ENCODE measurements at regions not wholly inside any gene's neighbourhood (a gene's known extent, or its start where the extent isn't known, plus 50 kb on each side); places are given as distances from the start of the nearest gene placed in this dataset.

DNA sequence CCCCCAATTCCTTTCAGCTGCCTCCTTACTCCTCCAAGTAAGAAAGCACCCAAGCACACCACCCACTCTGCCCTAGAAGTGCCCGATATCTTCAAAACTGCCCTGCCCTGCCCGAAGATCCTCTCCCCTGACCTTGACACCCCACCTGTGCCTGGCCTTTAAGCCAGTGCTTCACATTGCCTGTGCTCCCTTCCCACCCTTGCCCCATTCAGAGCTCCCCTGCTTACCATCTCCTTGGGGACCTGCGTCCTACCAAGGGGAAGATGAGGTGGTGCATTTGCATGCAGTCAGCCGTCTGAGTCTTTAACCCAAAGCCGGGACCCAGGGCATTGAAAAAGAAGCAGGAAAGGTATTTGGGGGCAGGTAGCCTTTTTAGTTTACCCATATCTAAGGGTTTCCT is 73.5 kb upstream of the SLCO3A1 start:
- H3K9ac ChIP-seq (ENCODE audit: low read length): no peak overlapping the region
- H3K27ac ChIP-seq (ENCODE audit: low read depth, low read length): no peak overlapping the region
- no peaks in the 10 kb centered on the region for H3K27me3 ChIP-seq (ENCODE audit: control insufficient read depth in 1 of 2, insufficient read depth in 2 of 2, low read length in 2 of 2)
- H3K9me3 ChIP-seq (ENCODE audit: low read length): no peaks in the 10 kb centered on the region
- H3K36me3 ChIP-seq (ENCODE audit: insufficient read depth, low read length): no peaks in the 10 kb centered on the region
- H3K4me3 ChIP-seq (ENCODE audit: low read depth in 1 of 2, low read length in 2 of 2): no peak overlapping the region
- no peaks in the 10 kb centered on the region for H3K4me1 ChIP-seq (ENCODE audit: insufficient read depth, low read length)

DNA sequence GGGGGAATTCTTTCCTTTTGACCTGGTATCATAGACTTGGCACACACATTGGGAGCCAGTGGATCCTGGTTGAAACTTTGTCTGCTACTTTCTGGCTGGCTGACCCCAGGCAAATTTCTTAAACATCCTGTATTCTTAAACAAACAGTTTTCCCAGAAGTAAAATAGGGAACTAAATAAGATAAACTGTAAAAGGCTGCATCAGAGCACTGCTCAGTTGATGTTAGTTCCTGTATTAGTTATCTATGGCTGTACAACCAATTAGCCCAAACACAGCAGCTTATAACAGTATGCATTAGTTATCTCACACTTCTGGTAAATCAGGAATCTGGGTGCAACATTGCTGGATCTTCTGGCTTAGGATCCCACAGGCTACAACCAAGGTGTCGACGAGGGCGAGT is 73.1 kb upstream of the SLCO3A1 start:
- Histone ChIP-seq H3K27ac (ENCODE audit: low read depth, low read length) (no peak overlapping the region), H3K27me3 (ENCODE audit: control insufficient read depth in 1 of 2, insufficient read depth in 2 of 2, low read length in 2 of 2) (no peaks in the 10 kb centered on the region), H3K36me3 (ENCODE audit: insufficient read depth, low read length) (no peaks in the 10 kb centered on the region), H3K4me1 (ENCODE audit: insufficient read depth, low read length) (no peaks in the 10 kb centered on the region), H3K9ac (ENCODE audit: low read length) (no peak overlapping the region), H3K9me3 (ENCODE audit: low read length) (no peaks in the 10 kb centered on the region), H3K4me3 (ENCODE audit: low read depth in 1 of 2, low read length in 2 of 2) (no peak overlapping the region)

DNA sequence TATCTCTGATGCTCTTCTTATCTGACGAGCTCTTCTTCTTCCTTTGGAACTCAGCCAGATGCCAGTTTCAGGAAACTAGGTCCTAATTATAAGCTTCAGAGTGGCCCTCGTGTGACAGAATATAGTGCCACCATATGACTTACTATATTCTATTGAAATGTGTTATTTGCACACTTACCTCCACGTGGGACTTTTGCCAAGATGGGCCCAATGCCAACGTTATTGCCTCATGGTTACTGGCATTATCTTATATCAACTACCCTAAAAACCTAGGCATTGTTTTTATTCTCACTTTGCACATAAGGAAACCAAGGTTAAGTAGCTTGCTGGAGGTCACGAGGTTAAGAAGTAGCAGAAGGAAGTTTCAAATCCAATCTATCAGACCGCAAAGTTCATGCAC is 71.3 kb upstream of the SLCO3A1 start:
- H3K27ac ChIP-seq (ENCODE audit: low read depth, low read length): no peak overlapping the region
- H3K27me3 ChIP-seq (ENCODE audit: control insufficient read depth in 1 of 2, insufficient read depth in 2 of 2, low read length in 2 of 2): no peaks in the 10 kb centered on the region
- no peaks in the 10 kb centered on the region for H3K36me3 ChIP-seq (ENCODE audit: insufficient read depth, low read length)
- no peaks in the 10 kb centered on the region for H3K4me1 ChIP-seq (ENCODE audit: insufficient read depth, low read length)
- no peaks in the 10 kb centered on the region for H3K9me3 ChIP-seq (ENCODE audit: low read length)
- H3K4me3 ChIP-seq (ENCODE audit: low read depth in 1 of 2, low read length in 2 of 2): no peak overlapping the region
- H3K9ac ChIP-seq (ENCODE audit: low read length): no peak overlapping the region

DNA sequence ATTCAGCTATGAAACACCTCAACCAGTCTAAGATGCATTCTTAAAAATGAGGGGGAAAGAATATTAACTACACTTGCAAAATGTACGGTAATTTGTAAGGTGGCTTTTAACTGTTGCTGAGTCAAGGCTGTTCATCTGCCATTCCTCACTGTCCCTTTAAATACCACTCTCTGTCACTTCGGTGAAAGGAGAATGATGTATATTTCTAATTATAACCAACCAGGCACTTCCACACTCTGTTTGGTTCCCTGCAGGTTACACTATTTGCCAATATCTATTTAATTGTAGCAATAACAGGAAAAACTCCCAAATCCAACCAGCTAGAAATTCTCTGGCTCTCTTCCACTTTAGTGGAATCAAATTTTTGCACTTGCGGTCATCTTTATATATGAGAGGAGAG is 70.5 kb upstream of the SLCO3A1 start:
- H3K9me3 ChIP-seq (ENCODE audit: low read length): no peaks in the 10 kb centered on the region
- H3K27me3 ChIP-seq (ENCODE audit: control insufficient read depth in 1 of 2, insufficient read depth in 2 of 2, low read length in 2 of 2): no peaks in the 10 kb centered on the region
- H3K36me3 ChIP-seq (ENCODE audit: insufficient read depth, low read length): no peaks in the 10 kb centered on the region
- no peaks in the 10 kb centered on the region for H3K4me1 ChIP-seq (ENCODE audit: insufficient read depth, low read length)
- no peak overlapping the region for H3K9ac ChIP-seq (ENCODE audit: low read length)
- no peak overlapping the region for H3K27ac ChIP-seq (ENCODE audit: low read depth, low read length)
- no peak overlapping the region for H3K4me3 ChIP-seq (ENCODE audit: low read depth in 1 of 2, low read length in 2 of 2)

DNA sequence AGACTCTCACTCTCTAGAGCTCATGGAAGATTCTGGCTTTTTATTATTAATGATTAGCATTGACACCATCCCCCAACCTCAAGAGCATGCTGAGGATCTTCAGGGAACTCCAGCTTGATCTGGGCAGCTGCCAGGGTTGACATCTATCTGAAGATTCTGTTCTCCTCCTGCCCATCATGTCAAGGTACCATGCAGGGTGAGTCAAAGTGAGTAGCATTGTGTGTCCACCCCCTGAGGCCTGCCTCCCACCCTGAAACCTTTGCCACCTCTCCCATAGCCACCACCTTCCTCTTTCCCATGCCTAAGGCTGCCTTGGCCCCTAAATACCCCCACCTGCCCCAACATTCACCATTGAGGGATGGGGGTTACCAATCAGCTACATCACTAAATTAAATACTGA is 70.1 kb upstream of the SLCO3A1 start:
- Histone ChIP-seq H3K4me1 (ENCODE audit: insufficient read depth, low read length) (no peaks in the 10 kb centered on the region), H3K4me3 (ENCODE audit: low read depth in 1 of 2, low read length in 2 of 2) (no peak overlapping the region), H3K9me3 (ENCODE audit: low read length) (no peaks in the 10 kb centered on the region), H3K9ac (ENCODE audit: low read length) (no peak overlapping the region), H3K27me3 (ENCODE audit: control insufficient read depth in 1 of 2, insufficient read depth in 2 of 2, low read length in 2 of 2) (no peaks in the 10 kb centered on the region), H3K36me3 (ENCODE audit: insufficient read depth, low read length) (no peaks in the 10 kb centered on the region), H3K27ac (ENCODE audit: low read depth, low read length) (no peak overlapping the region)

DNA sequence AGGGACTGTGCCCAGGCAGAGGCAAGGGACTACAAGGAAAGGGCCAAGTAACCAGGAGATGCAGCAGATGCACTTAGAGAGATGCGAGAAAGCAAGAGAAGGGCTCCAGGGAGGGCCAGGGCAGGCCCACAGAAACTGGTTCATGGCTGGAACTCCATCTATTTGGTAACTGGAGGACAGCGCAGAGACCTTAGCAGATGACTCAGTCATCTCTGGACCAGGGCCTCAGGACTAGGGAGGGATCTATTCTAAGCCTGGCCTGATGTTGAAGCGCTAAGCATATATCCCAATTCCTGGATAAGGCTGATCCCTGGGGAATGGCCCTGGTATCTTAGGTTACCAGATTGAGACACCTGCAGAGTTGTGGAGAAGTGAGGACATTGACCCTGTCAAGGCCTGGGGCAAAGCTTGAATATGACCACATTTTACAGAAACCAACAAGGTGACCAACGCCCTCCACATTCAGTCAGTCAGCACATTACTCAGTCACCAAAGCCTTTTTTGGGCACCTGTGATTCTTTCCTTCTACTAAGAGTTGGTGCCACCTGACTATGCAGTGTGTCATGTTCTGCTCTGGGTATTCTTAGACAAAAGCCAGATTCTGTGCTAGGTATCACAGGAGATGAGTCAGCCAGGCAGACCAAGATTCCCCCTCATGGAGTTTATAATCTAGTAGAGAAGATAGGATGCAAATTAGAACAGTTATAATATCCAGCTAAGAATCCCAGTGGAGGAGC is 68.4 kb upstream of the SLCO3A1 start:
- Histone ChIP-seq H3K9ac (ENCODE audit: low read length) (no peak overlapping the region), H3K27me3 (ENCODE audit: control insufficient read depth in 1 of 2, insufficient read depth in 2 of 2, low read length in 2 of 2) (no peaks in the 10 kb centered on the region), H3K4me1 (ENCODE audit: insufficient read depth, low read length) (no peaks in the 10 kb centered on the region), H3K9me3 (ENCODE audit: low read length) (no peaks in the 10 kb centered on the region), H3K27ac (ENCODE audit: low read depth, low read length) (no peak overlapping the region), H3K36me3 (ENCODE audit: insufficient read depth, low read length) (no peaks in the 10 kb centered on the region), H3K4me3 (ENCODE audit: low read depth in 1 of 2, low read length in 2 of 2) (no peak overlapping the region)

DNA sequence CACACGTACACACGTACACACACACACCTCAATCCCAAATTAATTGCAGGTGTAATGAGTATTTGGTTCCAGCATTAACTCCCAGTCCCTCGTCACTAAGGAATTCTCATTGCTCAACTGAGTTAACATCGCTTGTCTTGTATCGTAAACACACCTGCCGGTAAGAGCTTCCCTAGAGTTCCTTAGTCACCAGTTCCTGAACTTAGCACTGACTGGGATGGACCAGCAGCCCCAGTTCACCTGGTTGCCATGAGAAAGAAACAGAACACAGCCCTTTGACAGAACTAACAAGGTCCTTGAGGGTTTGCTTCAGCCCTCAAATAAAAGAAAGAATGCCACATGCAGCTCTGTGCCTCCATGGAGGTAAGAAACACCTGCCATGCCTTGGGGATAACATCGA is 66.3 kb upstream of the SLCO3A1 start:
- Histone ChIP-seq H3K27ac (ENCODE audit: low read depth, low read length) (no peak overlapping the region), H3K4me1 (ENCODE audit: insufficient read depth, low read length) (no peaks in the 10 kb centered on the region), H3K9me3 (ENCODE audit: low read length) (no peaks in the 10 kb centered on the region), H3K36me3 (ENCODE audit: insufficient read depth, low read length) (no peaks in the 10 kb centered on the region), H3K9ac (ENCODE audit: low read length) (no peak overlapping the region), H3K27me3 (ENCODE audit: control insufficient read depth in 1 of 2, insufficient read depth in 2 of 2, low read length in 2 of 2) (no peaks in the 10 kb centered on the region), H3K4me3 (ENCODE audit: low read depth in 1 of 2, low read length in 2 of 2) (no peak overlapping the region)

DNA sequence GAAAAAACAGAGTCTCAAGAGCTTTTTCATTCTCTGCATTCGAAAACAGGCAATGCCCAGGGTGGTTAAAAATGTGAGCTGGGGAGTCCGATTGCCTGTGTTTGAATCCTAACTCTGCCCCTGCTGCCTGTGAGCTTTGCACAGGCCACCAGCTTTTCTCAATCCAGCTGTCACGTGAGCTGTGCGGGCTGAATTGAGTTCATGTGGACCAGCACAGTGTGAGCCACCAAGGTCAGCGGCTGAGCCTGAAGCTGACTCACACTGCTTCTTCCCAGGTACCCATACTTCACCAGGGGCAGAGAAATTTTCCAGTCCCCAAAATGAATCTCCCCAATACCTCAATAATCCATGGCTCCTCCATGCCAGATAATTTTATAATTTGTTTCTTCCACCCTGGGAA is 64.4 kb upstream of the SLCO3A1 start:
- Histone ChIP-seq H3K9me3 (ENCODE audit: low read length) (no peaks in the 10 kb centered on the region), H3K9ac (ENCODE audit: low read length) (no peak overlapping the region), H3K27me3 (ENCODE audit: control insufficient read depth in 1 of 2, insufficient read depth in 2 of 2, low read length in 2 of 2) (no peaks in the 10 kb centered on the region), H3K4me1 (ENCODE audit: insufficient read depth, low read length) (no peaks in the 10 kb centered on the region), H3K27ac (ENCODE audit: low read depth, low read length) (no peak overlapping the region), H3K4me3 (ENCODE audit: low read depth in 1 of 2, low read length in 2 of 2) (no peak overlapping the region), H3K36me3 (ENCODE audit: insufficient read depth, low read length) (no peaks in the 10 kb centered on the region)

DNA sequence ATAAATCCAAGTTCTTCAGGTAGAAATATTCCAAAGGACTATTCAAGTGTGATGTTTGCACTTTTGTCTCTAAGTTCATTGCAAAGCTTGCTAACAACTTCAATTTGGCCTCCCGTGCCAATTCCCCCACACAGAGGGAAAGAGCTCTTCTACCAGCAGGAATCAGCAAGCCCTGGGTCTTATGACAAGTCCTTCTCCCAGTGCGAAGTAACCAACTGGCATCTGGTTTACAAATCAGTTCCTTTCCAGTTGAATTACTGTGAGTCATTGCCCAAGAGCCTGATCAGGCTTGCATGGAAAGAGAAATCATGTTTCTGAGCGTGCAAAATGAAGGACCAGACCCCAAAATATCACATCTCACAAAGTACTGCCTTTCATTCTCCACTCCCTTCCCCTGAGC is 62.7 kb upstream of the SLCO3A1 start:
- Histone ChIP-seq H3K9ac (ENCODE audit: low read length) (no peak overlapping the region), H3K4me3 (ENCODE audit: low read depth in 1 of 2, low read length in 2 of 2) (no peak overlapping the region), H3K27me3 (ENCODE audit: control insufficient read depth in 1 of 2, insufficient read depth in 2 of 2, low read length in 2 of 2) (no peaks in the 10 kb centered on the region), H3K27ac (ENCODE audit: low read depth, low read length) (no peak overlapping the region), H3K36me3 (ENCODE audit: insufficient read depth, low read length) (no peaks in the 10 kb centered on the region), H3K4me1 (ENCODE audit: insufficient read depth, low read length) (no peaks in the 10 kb centered on the region), H3K9me3 (ENCODE audit: low read length) (no peaks in the 10 kb centered on the region)

DNA sequence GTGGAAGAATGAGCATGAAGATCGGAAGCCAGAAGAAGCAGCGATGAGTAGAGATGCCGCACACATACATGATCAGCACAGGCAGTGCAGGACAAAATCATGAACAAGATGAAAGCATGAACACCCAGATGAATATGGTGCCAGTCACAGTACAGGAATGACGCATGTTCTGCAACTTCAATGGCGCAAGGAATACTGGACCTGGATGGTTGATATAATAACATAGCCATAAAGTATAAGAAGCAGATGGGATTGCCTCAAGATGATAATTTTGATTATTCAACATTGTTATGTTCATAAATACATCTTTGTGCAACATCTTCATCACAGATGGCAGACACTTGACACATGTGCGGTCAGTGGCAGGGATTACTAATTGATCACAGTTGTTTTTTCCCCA is 59.7 kb upstream of the SLCO3A1 start:
- no peak overlapping the region for H3K9ac ChIP-seq (ENCODE audit: low read length)
- no peaks in the 10 kb centered on the region for H3K9me3 ChIP-seq (ENCODE audit: low read length)
- no peak overlapping the region for H3K4me3 ChIP-seq (ENCODE audit: low read depth in 1 of 2, low read length in 2 of 2)
- no peak overlapping the region for H3K27ac ChIP-seq (ENCODE audit: low read depth, low read length)
- H3K4me1 ChIP-seq (ENCODE audit: insufficient read depth, low read length): no peaks in the 10 kb centered on the region
- H3K27me3 ChIP-seq (ENCODE audit: control insufficient read depth in 1 of 2, insufficient read depth in 2 of 2, low read length in 2 of 2): no peaks in the 10 kb centered on the region
- H3K36me3 ChIP-seq (ENCODE audit: insufficient read depth, low read length): no peaks in the 10 kb centered on the region

DNA sequence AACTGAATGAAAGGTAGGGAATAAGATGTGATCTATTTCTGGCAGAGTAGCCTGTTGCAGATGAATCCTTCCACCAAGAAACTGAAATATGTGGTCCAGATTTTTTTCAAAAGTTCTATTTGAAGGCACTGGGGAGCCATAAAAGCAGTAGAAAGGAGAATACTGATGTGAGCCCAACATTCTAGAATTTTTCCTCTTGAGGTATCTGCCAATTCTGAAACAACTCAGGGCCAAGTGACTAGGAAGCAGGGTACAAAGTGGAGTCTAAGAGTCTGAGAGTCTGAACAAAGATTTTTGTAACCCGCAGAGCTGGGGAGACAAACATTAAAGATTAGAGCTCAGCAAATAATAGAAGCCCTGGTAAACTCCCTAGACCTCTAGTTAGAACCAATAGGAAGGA is 58.3 kb upstream of the SLCO3A1 start:
- Histone ChIP-seq H3K27me3 (ENCODE audit: control insufficient read depth in 1 of 2, insufficient read depth in 2 of 2, low read length in 2 of 2) (no peaks in the 10 kb centered on the region), H3K27ac (ENCODE audit: low read depth, low read length) (no peak overlapping the region), H3K9me3 (ENCODE audit: low read length) (no peaks in the 10 kb centered on the region), H3K9ac (ENCODE audit: low read length) (no peak overlapping the region), H3K4me3 (ENCODE audit: low read depth in 1 of 2, low read length in 2 of 2) (no peak overlapping the region), H3K36me3 (ENCODE audit: insufficient read depth, low read length) (no peaks in the 10 kb centered on the region), H3K4me1 (ENCODE audit: insufficient read depth, low read length) (no peaks in the 10 kb centered on the region)

DNA sequence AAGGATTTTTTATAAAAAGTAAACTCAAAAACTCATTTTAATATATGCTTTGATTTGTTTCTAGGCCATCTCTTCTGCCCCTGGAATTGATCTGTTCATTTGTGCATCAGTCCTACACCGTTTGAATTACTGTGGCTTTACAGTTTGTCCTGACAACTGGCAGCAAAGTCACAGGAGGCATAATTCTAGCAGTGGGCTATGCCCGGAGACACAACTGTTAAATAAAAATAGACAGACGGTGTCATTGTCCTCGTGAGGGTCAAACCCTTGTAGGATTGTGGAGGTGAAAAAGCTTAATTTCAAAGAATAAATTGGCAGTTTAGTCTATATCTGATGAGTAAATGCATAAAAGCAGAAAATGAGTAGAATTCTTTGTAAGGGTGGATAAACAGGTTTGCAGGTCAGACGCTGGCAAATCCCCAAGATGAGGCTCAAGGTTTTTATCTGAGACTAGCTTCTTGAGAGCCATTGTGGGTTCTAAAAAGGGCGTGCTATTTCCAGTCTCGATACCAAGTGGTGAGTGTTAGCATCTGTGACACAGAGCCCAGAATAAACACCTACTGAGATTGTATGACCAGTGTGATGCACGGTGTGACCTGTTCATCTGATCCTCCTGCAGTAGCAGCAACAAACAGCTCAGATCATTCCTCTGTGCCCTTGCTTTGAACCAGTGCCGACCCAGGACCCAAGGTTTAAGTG is 51.5 kb upstream of the SLCO3A1 start:
- H3K4me3 ChIP-seq (ENCODE audit: low read depth in 1 of 2, low read length in 2 of 2): no peak overlapping the region
- no peak overlapping the region for H3K27ac ChIP-seq (ENCODE audit: low read depth, low read length)
- H3K36me3 ChIP-seq (ENCODE audit: insufficient read depth, low read length): no peaks in the 10 kb centered on the region

More for the DNA sequence above, 51.5 kb upstream of the SLCO3A1 start:
- Histone ChIP-seq H3K4me1 (ENCODE audit: insufficient read depth, low read length) (no peaks in the 10 kb centered on the region), H3K9me3 (ENCODE audit: low read length) (no peaks in the 10 kb centered on the region), H3K9ac (ENCODE audit: low read length) (no peak overlapping the region), H3K27me3 (ENCODE audit: control insufficient read depth in 1 of 2, insufficient read depth in 2 of 2, low read length in 2 of 2) (no peaks in the 10 kb centered on the region)

Data from muscle layer of colon (tissue), 2 donors.